A673 (cell line): ENCODE measurements at regions not wholly inside any gene's neighbourhood (a gene's known extent, or its start where the extent isn't known, plus 50 kb on each side); places are given as distances from the start of the nearest gene placed in this dataset.

ENCODE experiments used
- BruUV-seq: library from RNA; stranded (reverse); fragments of 400-500 nt; replicated peaks from 2 replicates; lab custom pipeline; 2021; lab: Mats Ljungman, UMichigan
- CTCF ChIA-PET: fragments of 300-600 bp; sonication (Branson Sonifier 250); formaldehyde crosslinking; loops from one replicate; lab custom pipeline; 2022; ENCODE audit warnings: antibody characterized with exemption; lab: Charles Lee
- POLR2A ChIA-PET: fragments of 300-600 bp; sonication (Branson Sonifier 250); formaldehyde crosslinking; loops from one replicate; lab custom pipeline; 2022; ENCODE audit warnings: antibody characterized with exemption; ENCODE audit not compliant: low non-redundant PET; lab: Charles Lee
- DNase-seq: peaks from one replicate; pipeline ENCODE4 v3.0.0-alpha.2; 2015; ENCODE audit warnings: low spot score
- H3K27ac ChIP-seq: fragments of 200-600 bp; sonication (generic); 2 replicates; pipeline ENCODE4 v1.5.1; 2016; ENCODE audit warnings: mixed run types, low read depth, mild to moderate bottlenecking, mixed read lengths, antibody characterized with exemption, low read length; ENCODE audit not compliant: poor library complexity, severe bottlenecking
- H3K27me3 ChIP-seq: fragments of 200-600 bp; sonication (generic); replicated peaks from 2 replicates; pipeline ENCODE4 v1.6.1; 2017; ENCODE audit warnings: mixed run types, low read depth, mild to moderate bottlenecking, mixed read lengths, antibody characterized with exemption, low read length; ENCODE audit not compliant: insufficient read depth, poor library complexity
- H3K36me3 ChIP-seq: fragments of 200-600 bp; sonication (generic); 2 replicates; pipeline ENCODE4 v1.6.1; 2016; ENCODE audit warnings: mixed run types, mild to moderate bottlenecking, mixed read lengths, antibody characterized with exemption, low read length; ENCODE audit not compliant: insufficient read depth, poor library complexity, severe bottlenecking
- H3K4me1 ChIP-seq: fragments of 200-600 bp; sonication (generic); 2 replicates; pipeline ENCODE4 v1.6.1; 2017; ENCODE audit warnings: mixed run types, mild to moderate bottlenecking, mixed read lengths, antibody characterized with exemption, low read length; ENCODE audit not compliant: insufficient read depth, poor library complexity, severe bottlenecking
- H3K4me3 ChIP-seq: fragments of 200-600 bp; sonication (generic); 2 replicates; pipeline ENCODE4 v1.5.1; 2016; ENCODE audit warnings: low read depth, mixed run types, mild to moderate bottlenecking, mixed read lengths, low read length; ENCODE audit not compliant: poor library complexity, severe bottlenecking
- H3K9me3 ChIP-seq: fragments of 200-600 bp; sonication (generic); 2 replicates; pipeline ENCODE4 v1.6.1; 2016; ENCODE audit warnings: mixed run types, low read depth, mild to moderate bottlenecking, mixed read lengths, antibody characterized with exemption, low read length; ENCODE audit not compliant: poor library complexity, severe bottlenecking
- EZH2 ChIP-seq: fragments of 200-600 bp; sonication (generic); IDR thresholded peaks from 2 replicates; pipeline ENCODE4 v1.6.1; 2017; ENCODE audit warnings: borderline replicate concordance, low read depth, mild to moderate bottlenecking, mixed read lengths, antibody characterized with exemption, low read length; ENCODE audit not compliant: poor library complexity, severe bottlenecking
- intact Hi-C: fragments of 100-400 bp; cut with micrococcal nuclease; formaldehyde crosslinking; loops from one replicate; pipeline ENCODE4 v1.10.0; 2022; ENCODE audit not compliant: unreplicated experiment
- TF ChIP-seq, protein P1 (sequence below): fragments of 300-800, 200-600 bp; sonication (generic); conservative IDR thresholded peaks from 2 replicates; pipeline ENCODE4 v1.5.1; 2017; ENCODE audit warnings: low read depth, mild to moderate bottlenecking, antibody characterized with exemption, low read length, moderate library complexity, mixed read lengths

DNA sequence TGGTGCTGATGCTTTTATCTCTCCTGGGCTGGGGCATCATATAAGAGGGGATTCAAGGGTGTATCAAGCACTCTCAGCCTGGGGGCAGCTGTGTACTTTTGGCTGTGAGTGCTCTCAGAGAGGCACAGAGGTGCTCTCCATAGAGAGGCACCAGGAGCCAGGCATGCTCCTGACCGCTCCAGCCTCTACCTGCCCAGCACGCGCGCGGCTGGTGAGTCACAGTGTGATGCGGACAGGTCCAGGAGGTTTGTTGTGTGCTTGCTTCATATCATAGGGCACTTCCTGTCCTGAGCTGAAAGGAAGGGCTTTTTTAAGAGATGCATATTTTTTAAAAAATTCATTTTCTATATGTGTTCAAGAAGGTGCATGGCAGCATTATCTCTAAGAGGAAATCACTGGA lies 93.6 kb upstream of the BCAR3 start:
- Histone ChIP-seq H3K4me3 (no peak overlapping the region), H3K9me3 (no peaks in the 10 kb centered on the region), H3K4me1 (no peaks in the 10 kb centered on the region), H3K27me3 (no peaks in the 10 kb centered on the region), H3K36me3 (no peaks in the 10 kb centered on the region), H3K27ac (no peak overlapping the region)
- TF ChIP-seq EZH2: no peak
- TF ChIP-seq, protein P1, sequence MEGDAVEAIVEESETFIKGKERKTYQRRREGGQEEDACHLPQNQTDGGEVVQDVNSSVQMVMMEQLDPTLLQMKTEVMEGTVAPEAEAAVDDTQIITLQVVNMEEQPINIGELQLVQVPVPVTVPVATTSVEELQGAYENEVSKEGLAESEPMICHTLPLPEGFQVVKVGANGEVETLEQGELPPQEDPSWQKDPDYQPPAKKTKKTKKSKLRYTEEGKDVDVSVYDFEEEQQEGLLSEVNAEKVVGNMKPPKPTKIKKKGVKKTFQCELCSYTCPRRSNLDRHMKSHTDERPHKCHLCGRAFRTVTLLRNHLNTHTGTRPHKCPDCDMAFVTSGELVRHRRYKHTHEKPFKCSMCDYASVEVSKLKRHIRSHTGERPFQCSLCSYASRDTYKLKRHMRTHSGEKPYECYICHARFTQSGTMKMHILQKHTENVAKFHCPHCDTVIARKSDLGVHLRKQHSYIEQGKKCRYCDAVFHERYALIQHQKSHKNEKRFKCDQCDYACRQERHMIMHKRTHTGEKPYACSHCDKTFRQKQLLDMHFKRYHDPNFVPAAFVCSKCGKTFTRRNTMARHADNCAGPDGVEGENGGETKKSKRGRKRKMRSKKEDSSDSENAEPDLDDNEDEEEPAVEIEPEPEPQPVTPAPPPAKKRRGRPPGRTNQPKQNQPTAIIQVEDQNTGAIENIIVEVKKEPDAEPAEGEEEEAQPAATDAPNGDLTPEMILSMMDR: no peak
- intact Hi-C loops: no loop called here
- BruUV-seq: no TSS peak
- ChIA-PET POLR2A (no interaction called here), CTCF (no interaction called here)
- DNase-seq: no peak

DNA sequence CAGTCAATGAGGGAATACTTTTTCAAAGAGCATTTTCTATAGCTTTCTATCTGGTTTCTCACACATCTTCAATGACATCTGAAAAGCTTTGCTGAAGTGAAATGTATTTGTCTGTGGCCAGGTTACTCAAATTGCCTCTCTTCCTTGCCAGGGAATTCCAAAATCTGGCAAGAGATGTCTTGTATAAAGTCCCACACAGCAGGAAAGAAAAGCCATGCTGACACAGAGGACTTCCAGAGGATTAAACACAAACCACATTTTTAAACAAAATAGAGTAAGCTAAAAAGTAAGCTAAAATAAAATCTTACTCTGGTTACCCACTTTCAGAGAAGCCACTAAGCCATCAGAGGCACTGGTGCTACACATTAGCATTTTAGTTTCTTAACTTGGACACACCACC lies 93.1 kb upstream of the BCAR3 start:
- intact Hi-C loops: no loop called here

DNA sequence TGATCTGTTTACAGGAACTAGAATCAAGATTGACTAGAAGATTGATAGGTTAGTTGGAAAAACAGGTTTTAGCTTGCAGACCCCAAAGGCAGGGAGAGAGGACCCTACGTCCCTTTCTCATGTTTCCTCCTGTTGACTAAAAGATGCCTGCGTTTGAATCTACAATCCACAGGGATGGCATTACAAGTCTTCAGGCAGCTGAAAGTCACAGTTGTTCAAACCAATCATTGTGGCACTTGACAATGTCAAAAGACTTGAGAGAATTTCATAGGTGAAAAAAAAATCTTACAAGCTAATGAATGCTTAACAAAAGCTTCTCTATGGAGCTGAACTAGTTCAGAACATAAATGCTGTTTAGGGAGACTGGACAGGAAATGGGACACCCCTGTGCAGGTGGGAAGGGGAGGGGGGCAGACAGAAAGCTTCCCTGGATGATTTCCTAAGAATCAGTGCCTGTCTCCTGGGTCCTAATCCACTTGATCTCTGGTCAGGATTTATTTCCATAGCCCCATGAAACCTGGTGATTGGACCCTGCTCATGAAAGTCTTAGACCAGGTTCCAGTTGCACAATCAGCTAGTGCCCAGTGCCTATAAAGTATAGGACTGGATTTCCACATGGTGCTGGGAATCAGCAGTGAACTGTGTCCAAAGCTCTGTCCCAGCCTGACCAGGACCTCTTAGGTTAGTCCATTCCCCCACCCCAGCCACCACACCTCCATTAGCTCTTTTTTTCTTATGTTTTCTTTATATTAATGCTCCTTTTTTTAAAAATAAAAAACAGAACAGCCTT lies 91.6 kb upstream of the BCAR3 start:
- Histone ChIP-seq H3K9me3 (no peaks in the 10 kb centered on the region), H3K27me3 (no peaks in the 10 kb centered on the region), H3K36me3 (no peaks in the 10 kb centered on the region), H3K27ac (no peak overlapping the region), H3K4me1 (no peaks in the 10 kb centered on the region), H3K4me3 (no peak overlapping the region)
- no TSS peak for BruUV-seq
- intact Hi-C loops: no loop called here
- no peak for DNase-seq
- POLR2A ChIA-PET: no interaction called here
- CTCF ChIA-PET: no interaction called here
- no peak for TF ChIP-seq EZH2
- TF ChIP-seq, protein P1: no peak

More for the DNA sequence above, 93.1 kb upstream of the BCAR3 start:
- TF ChIP-seq, protein P1: no peak
- TF ChIP-seq EZH2: no peak
- Histone ChIP-seq H3K27ac (no peak overlapping the region), H3K4me1 (no peaks in the 10 kb centered on the region), H3K27me3 (no peaks in the 10 kb centered on the region), H3K9me3 (no peaks in the 10 kb centered on the region), H3K36me3 (no peaks in the 10 kb centered on the region), H3K4me3 (no peak overlapping the region)
- no peak for DNase-seq
- POLR2A ChIA-PET: interaction anchor here (0.6 kb wide), 1 partner anchor 501 kb away, joined by 3 read pairs; no protein-coding TSS in a partner anchor
- CTCF ChIA-PET: no interaction called here
- no TSS peak for BruUV-seq
